OCI-LY3 (cell line): ENCODE measurements at regions not wholly inside any gene's neighbourhood (a gene's known extent, or its start where the extent isn't known, plus 50 kb on each side); places are given as distances from the start of the nearest gene placed in this dataset.
"Not testable (repeated sequence)": the region's sequence is repeated elsewhere in the genome, so short reads cannot be mapped to it uniquely, and the experiment has no call there.

ENCODE experiments used
- H2AFZ ChIP-seq: fragments of 200-600, 300-600 bp; shearing (Covaris generic); 2 replicates; pipeline ENCODE4 v1.6.0; 2014; ENCODE audit warnings: antibody characterized with exemption, low read depth, low read length
- H3K27ac ChIP-seq: fragments of 200-600, 300-600 bp; sonication (generic); 2 replicates; pipeline ENCODE4 v1.5.1; 2014; ENCODE audit warnings: mild to moderate bottlenecking, low read length, moderate library complexity, mixed read lengths
- H3K27me3 ChIP-seq: fragments of 200-600, 300-600 bp; sonication (generic); 2 replicates; pipeline ENCODE4 v1.6.1; 2014; ENCODE audit warnings: low read depth, low read length, mixed read lengths
- H3K36me3 ChIP-seq: fragments of 200-600, 300-600 bp; sonication (generic); replicated peaks from 2 replicates; pipeline ENCODE3; 2014; ENCODE audit warnings: low read depth, low read length, mixed read lengths
- H3K4me1 ChIP-seq: fragments of 300-600, 200-600 bp; sonication (generic); 2 replicates; pipeline ENCODE4 v1.6.1; 2014; ENCODE audit warnings: low read length, mixed read lengths
- H3K4me2 ChIP-seq: fragments of 200-600, 300-600 bp; sonication (generic); 2 replicates; pipeline ENCODE4 v1.6.1; 2014; ENCODE audit warnings: low read length, mixed read lengths
- H3K4me3 ChIP-seq: fragments of 300-600, 200-600 bp; sonication (generic); 2 replicates; pipeline ENCODE4 v1.5.1; 2014; ENCODE audit warnings: antibody characterized with exemption, mild to moderate bottlenecking, low read length, moderate library complexity
- H3K79me2 ChIP-seq: fragments of 300-600, 200-600 bp; shearing (Covaris generic); 2 replicates; pipeline ENCODE4 v1.6.1; 2014; ENCODE audit warnings: mild to moderate bottlenecking, low read length, mixed read lengths
- H3K9ac ChIP-seq: fragments of 300-600, 200-600 bp; shearing (Covaris generic); 2 replicates; pipeline ENCODE4 v1.6.0; 2014; ENCODE audit warnings: mild to moderate bottlenecking, low read length, moderate library complexity
- H3K9me3 ChIP-seq: fragments of 200-600, 300-600 bp; shearing (Covaris generic); 2 replicates; pipeline ENCODE4 v1.6.1; 2014; ENCODE audit warnings: low read length, mixed read lengths; ENCODE audit not compliant: insufficient read depth
- H4K20me1 ChIP-seq: fragments of 200-600, 300-600 bp; sonication (generic); 2 replicates; pipeline ENCODE4 v1.6.1; 2016; ENCODE audit warnings: low read length, mixed read lengths; ENCODE audit not compliant: insufficient read depth
- EZH2phosphoT487 ChIP-seq: fragments of 200-600 bp; shearing (Covaris generic); IDR thresholded peaks from 2 replicates; pipeline ENCODE4 v1.6.1; 2018; ENCODE audit warnings: antibody characterized with exemption, mixed run types, low read depth
- TF ChIP-seq, protein P1 (sequence below): fragments of 200-600, 300-600 bp; sonication (generic); IDR thresholded peaks from 2 replicates; pipeline ENCODE4 v1.5.1; 2014; ENCODE audit warnings: antibody characterized with exemption, low read length, low read depth

GRCh38 chr14:97164021-97164420 is 366.8 kb downstream of the VRK1 start:
- no peak overlapping the region for H3K4me2 ChIP-seq
- H2AFZ ChIP-seq = no peak overlapping the region
- H3K9me3 ChIP-seq = peaks cover 5% of the 10 kb centered on the region; the same call in 1 of the 2 replicates
- H3K27ac ChIP-seq = no peak overlapping the region
- H4K20me1 ChIP-seq = no peaks in the 10 kb centered on the region
- no peak for TF ChIP-seq EZH2phosphoT487
- TF ChIP-seq, protein P1, sequence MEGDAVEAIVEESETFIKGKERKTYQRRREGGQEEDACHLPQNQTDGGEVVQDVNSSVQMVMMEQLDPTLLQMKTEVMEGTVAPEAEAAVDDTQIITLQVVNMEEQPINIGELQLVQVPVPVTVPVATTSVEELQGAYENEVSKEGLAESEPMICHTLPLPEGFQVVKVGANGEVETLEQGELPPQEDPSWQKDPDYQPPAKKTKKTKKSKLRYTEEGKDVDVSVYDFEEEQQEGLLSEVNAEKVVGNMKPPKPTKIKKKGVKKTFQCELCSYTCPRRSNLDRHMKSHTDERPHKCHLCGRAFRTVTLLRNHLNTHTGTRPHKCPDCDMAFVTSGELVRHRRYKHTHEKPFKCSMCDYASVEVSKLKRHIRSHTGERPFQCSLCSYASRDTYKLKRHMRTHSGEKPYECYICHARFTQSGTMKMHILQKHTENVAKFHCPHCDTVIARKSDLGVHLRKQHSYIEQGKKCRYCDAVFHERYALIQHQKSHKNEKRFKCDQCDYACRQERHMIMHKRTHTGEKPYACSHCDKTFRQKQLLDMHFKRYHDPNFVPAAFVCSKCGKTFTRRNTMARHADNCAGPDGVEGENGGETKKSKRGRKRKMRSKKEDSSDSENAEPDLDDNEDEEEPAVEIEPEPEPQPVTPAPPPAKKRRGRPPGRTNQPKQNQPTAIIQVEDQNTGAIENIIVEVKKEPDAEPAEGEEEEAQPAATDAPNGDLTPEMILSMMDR = peak; percentile 21; the same call in 1 of the 2 replicates
- H3K9ac ChIP-seq = no peak overlapping the region
- H3K27me3 ChIP-seq = peaks cover 5% of the 10 kb centered on the region; the same call in 1 of the 2 replicates
- H3K79me2 ChIP-seq = no peaks in the 10 kb centered on the region
- H3K4me1 ChIP-seq = no peaks in the 10 kb centered on the region
- H3K36me3 ChIP-seq = no peaks in the 10 kb centered on the region
- H3K4me3 ChIP-seq = no peak overlapping the region

- H3K27ac ChIP-seq = no peak overlapping the region
- H2AFZ ChIP-seq = no peak overlapping the region
- H3K9ac ChIP-seq = no peak overlapping the region
- no peak overlapping the region for H3K4me2 ChIP-seq
- no peaks in the 10 kb centered on the region for H3K36me3 ChIP-seq
- H3K4me1 ChIP-seq = no peaks in the 10 kb centered on the region
- H3K27me3 ChIP-seq = peaks cover 15% of the 10 kb centered on the region
- no peaks in the 10 kb centered on the region for H3K79me2 ChIP-seq
- no peaks in the 10 kb centered on the region for H3K9me3 ChIP-seq
- H4K20me1 ChIP-seq = no peaks in the 10 kb centered on the region
- TF ChIP-seq, protein P1 = no peak
- no peak for TF ChIP-seq EZH2phosphoT487
- no peak overlapping the region for H3K4me3 ChIP-seq
Observed at GRCh38 chr14:97166497-97166896, 369.3 kb downstream of the VRK1 start.

- H4K20me1 ChIP-seq, H3K36me3 ChIP-seq, H3K27ac ChIP-seq, H3K4me2 ChIP-seq, H3K79me2 ChIP-seq, H3K9ac ChIP-seq, H3K4me3 ChIP-seq, H3K4me1 ChIP-seq, H3K9me3 ChIP-seq, H2AFZ ChIP-seq: not testable (repeated sequence)
- peaks cover 15% of the 10 kb centered on the region for H3K27me3 ChIP-seq
Observed at GRCh38 chr14:97167577-97167976, 370.4 kb downstream of the VRK1 start.

DNA sequence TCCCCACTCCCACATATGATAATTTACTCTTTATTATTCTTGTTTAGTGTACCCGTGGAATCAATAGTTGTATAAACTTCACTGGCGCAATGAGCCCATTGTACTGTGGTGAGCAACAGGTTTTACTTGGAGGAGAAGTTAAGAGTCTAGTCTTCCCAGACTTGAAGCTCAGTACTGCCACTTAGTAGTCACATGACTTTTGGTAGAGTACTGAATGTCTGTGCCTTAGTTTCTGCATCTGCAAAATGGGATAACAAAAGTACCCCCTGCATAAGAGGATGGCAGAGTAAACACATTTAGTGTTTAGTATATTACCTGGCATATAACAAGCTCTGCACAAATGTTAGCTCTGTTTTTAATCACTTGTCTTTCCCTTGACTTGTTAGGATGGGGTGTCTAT is 375.5 kb downstream of the VRK1 start:
- no peak overlapping the region for H3K4me2 ChIP-seq
- H3K36me3 ChIP-seq = no peaks in the 10 kb centered on the region

More for the DNA sequence above, 375.5 kb downstream of the VRK1 start:
- no peak overlapping the region for H3K4me3 ChIP-seq
- H2AFZ ChIP-seq = no peak overlapping the region
- H3K4me1 ChIP-seq = peaks cover 8% of the 10 kb centered on the region
- TF ChIP-seq, protein P1 = no peak
- TF ChIP-seq EZH2phosphoT487 = no peak
- H3K27ac ChIP-seq = no peak overlapping the region
- H3K27me3 ChIP-seq = peaks cover 10% of the 10 kb centered on the region
- H3K9ac ChIP-seq = no peak overlapping the region
- no peaks in the 10 kb centered on the region for H3K79me2 ChIP-seq
- no peaks in the 10 kb centered on the region for H3K9me3 ChIP-seq
- no peaks in the 10 kb centered on the region for H4K20me1 ChIP-seq
